GM12878 (cell line): ENCODE measurements at regions not wholly inside any gene's neighbourhood (a gene's known extent, or its start where the extent isn't known, plus 50 kb on each side); places are given as distances from the start of the nearest gene placed in this dataset.

Experiments
- ATAC-seq: fragments of 200-7000 bp; cut with Tn5 transposase; 3 replicates; pipeline ENCODE4 v1.9.1; 2020; ENCODE audit warnings: mild to moderate bottlenecking, moderate library complexity
- BruUV-seq: library from RNA; stranded (reverse); fragments of 400-500 nt; replicated peaks from 2 replicates; lab custom pipeline; 2021; lab: Mats Ljungman, UMichigan
- CTCF ChIA-PET: fragments of 300-600 bp; sonication (Branson Sonifier 250); formaldehyde crosslinking; extraction: SDS; loops from one replicate; lab custom pipeline; 2021; ENCODE audit warnings: inconsistent platforms; lab: Yijun Ruan, JAX
- POLR2A ChIA-PET: fragments of 350-600 bp; formaldehyde crosslinking; extraction: SDS; loops from one replicate; lab custom pipeline; 2021; ENCODE audit warnings: inconsistent platforms; lab: Charles Lee
- RAD21 ChIA-PET: fragments of 300-600 bp; sonication (Branson Sonifier 250); formaldehyde crosslinking; loops from one replicate; lab custom pipeline; 2023; ENCODE audit warnings: antibody characterized with exemption; ENCODE audit not compliant: unreplicated experiment; lab: Charles Lee
- SMC1A ChIA-PET: fragments of 300-600 bp; sonication (Branson Sonifier 250); formaldehyde crosslinking; loops from one replicate; lab custom pipeline; 2023; ENCODE audit not compliant: unreplicated experiment, uncharacterized antibody; lab: Charles Lee
- DNase-seq: peaks from one replicate; pipeline ENCODE4 v3.0.0-alpha.2; 2011; ENCODE audit warnings: low read depth, low spot score
- FAIRE-seq: peaks from 3 replicates; lab custom pipeline; 2011; peaks lifted over from hg19 to GRCh38; lab: Jason Lieb, UNC
- H2AFZ ChIP-seq: 2 replicates; pipeline ENCODE4 v1.6.0; 2011; ENCODE audit warnings: low read depth, low read length, control low read depth; ENCODE audit not compliant: control insufficient read depth
- H3K27ac ChIP-seq: 2 replicates; pipeline ENCODE4 v1.5.1; 2011; ENCODE audit warnings: control low read depth; ENCODE audit not compliant: control insufficient read depth, insufficient read depth
- H3K27me3 ChIP-seq, 2 experiments: replicated peaks in 1 of 2; 2 replicates each; pipeline versions ENCODE4 v1.6.0 to v1.6.1; 2011; ENCODE audit warnings: low read length in 1 of 2; ENCODE audit not compliant: control insufficient read depth in 2 of 2, insufficient read depth in 2 of 2
- H3K36me3 ChIP-seq, 2 experiments: 2 replicates each; pipeline ENCODE4 v1.5.1; 2011; ENCODE audit warnings: low read length in 1 of 2; ENCODE audit not compliant: control insufficient read depth in 2 of 2, insufficient read depth in 2 of 2
- H3K4me1 ChIP-seq: 2 replicates; pipeline ENCODE4 v1.6.1; 2011; ENCODE audit warnings: mild to moderate bottlenecking, low read length, moderate library complexity, mixed read lengths; ENCODE audit not compliant: control insufficient read depth, insufficient read depth
- H3K4me2 ChIP-seq: 2 replicates; pipeline ENCODE4 v1.6.0; 2011; ENCODE audit warnings: control low read depth; ENCODE audit not compliant: control insufficient read depth, insufficient read depth
- H3K4me3 ChIP-seq: fragments of 200-600 bp; sonication (generic); 2 replicates; pipeline ENCODE4 v1.5.1; 2016
- H3K79me2 ChIP-seq: 2 replicates; pipeline ENCODE4 v1.6.0; 2011; ENCODE audit warnings: low read length; ENCODE audit not compliant: control insufficient read depth, insufficient read depth
- H3K9ac ChIP-seq: 2 replicates; pipeline ENCODE4 v1.8.0; 2011; ENCODE audit warnings: low read length, control low read depth, mixed read lengths; ENCODE audit not compliant: control insufficient read depth, insufficient read depth
- H3K9me3 ChIP-seq: replicated peaks from 3 replicates; pipeline ENCODE4 v1.5.1; 2011; ENCODE audit warnings: mild to moderate bottlenecking, low read length; ENCODE audit not compliant: control insufficient read depth, insufficient read depth
- H4K20me1 ChIP-seq: 2 replicates; pipeline ENCODE4 v1.6.0; 2011; ENCODE audit not compliant: control insufficient read depth, insufficient read depth
- CBX3 ChIP-seq: fragments of 200-600 bp; sonication (generic); IDR thresholded peaks from 2 replicates; pipeline ENCODE4 v1.6.1; 2016; ENCODE audit warnings: low read depth, borderline replicate concordance
- ESRRA ChIP-seq: IDR thresholded peaks from 2 replicates; pipeline ENCODE4 v1.6.1; 2012; ENCODE audit warnings: mild to moderate bottlenecking, low read length, improper control_type of control experiment
- EZH2 ChIP-seq: IDR thresholded peaks from 2 replicates; pipeline ENCODE4 v1.6.1; 2012; ENCODE audit warnings: low read depth, mild to moderate bottlenecking, control low read depth, inconsistent platforms, low read length, borderline replicate concordance; ENCODE audit not compliant: control insufficient read depth
- LARP7 ChIP-seq: fragments of 450-650 bp; IDR thresholded peaks from 2 replicates; pipeline ENCODE4 v1.6.1; 2017; ENCODE audit warnings: mild to moderate bottlenecking
- POLR2AphosphoS2 ChIP-seq: IDR thresholded peaks from 2 replicates; pipeline ENCODE4 v1.6.1; 2011; ENCODE audit warnings: low read depth, mild to moderate bottlenecking, low read length, improper control_type of control experiment, moderate library complexity
- POU2F2 ChIP-seq: IDR thresholded peaks from 3 replicates; pipeline ENCODE4 v1.6.1; 2011; ENCODE audit warnings: low read depth, mild to moderate bottlenecking, low read length, borderline replicate concordance
- RAD51 ChIP-seq: fragments of 450-650 bp; IDR thresholded peaks from 2 replicates; pipeline ENCODE4 v1.6.1; 2016; ENCODE audit warnings: moderate library complexity, mild to moderate bottlenecking, inconsistent platforms
- SIX5 ChIP-seq: IDR thresholded peaks from 2 replicates; pipeline ENCODE4 v1.6.1; 2011; ENCODE audit warnings: mild to moderate bottlenecking, low read depth, low read length, moderate library complexity; ENCODE audit not compliant: severe bottlenecking
- SMAD1 ChIP-seq: fragments of 450-650 bp; IDR thresholded peaks from 2 replicates; pipeline ENCODE4 v1.6.1; 2018; ENCODE audit warnings: mild to moderate bottlenecking, low read depth; ENCODE audit not compliant: partially characterized antibody
- ZNF217 ChIP-seq: fragments of 450-650 bp; IDR thresholded peaks from 2 replicates; pipeline ENCODE4 v1.6.1; 2017; ENCODE audit warnings: antibody characterized with exemption, mild to moderate bottlenecking
- ZNF622 ChIP-seq: fragments of 450-650 bp; IDR thresholded peaks from 2 replicates; pipeline ENCODE4 v1.6.1; 2017; ENCODE audit warnings: mild to moderate bottlenecking, inconsistent platforms
- ZSCAN29 ChIP-seq: fragments of 450-650 bp; IDR thresholded peaks from 2 replicates; pipeline ENCODE4 v1.6.1; 2017; ENCODE audit warnings: mild to moderate bottlenecking, moderate library complexity
- WGBS: methylation state at CpG from one replicate; pipeline ENCODE4 v1.1.6; 2016; ENCODE audit warnings: low lambda C conversion rate; ENCODE audit not compliant: insufficient replicate concordance, insufficient coverage; ENCODE audit errors: missing lambda C conversion rate; 5-methylcytosine and 5-hydroxymethylcytosine counted together
- in situ Hi-C: fragments of 300-500 bp; cut with MboI; formaldehyde crosslinking; loops from 9 replicates; pipeline ENCODE4 v1.14.3; 2018; ENCODE audit warnings: mixed read lengths
- intact Hi-C: fragments of 100-400 bp; cut with micrococcal nuclease; formaldehyde crosslinking; loops from one replicate; pipeline ENCODE4 v1.14.2; 2022; ENCODE audit not compliant: unreplicated experiment
- TF ChIP-seq, protein P1 (sequence below): fragments of 450-650 bp; IDR thresholded peaks from 2 replicates; pipeline ENCODE4 v1.6.1; 2017; ENCODE audit warnings: mild to moderate bottlenecking, moderate library complexity
- TF ChIP-seq, protein P2 (sequence below): IDR thresholded peaks from 2 replicates; pipeline ENCODE4 v1.6.1; 2012; ENCODE audit warnings: low read depth, low read length, improper control_type of control experiment

DNA sequence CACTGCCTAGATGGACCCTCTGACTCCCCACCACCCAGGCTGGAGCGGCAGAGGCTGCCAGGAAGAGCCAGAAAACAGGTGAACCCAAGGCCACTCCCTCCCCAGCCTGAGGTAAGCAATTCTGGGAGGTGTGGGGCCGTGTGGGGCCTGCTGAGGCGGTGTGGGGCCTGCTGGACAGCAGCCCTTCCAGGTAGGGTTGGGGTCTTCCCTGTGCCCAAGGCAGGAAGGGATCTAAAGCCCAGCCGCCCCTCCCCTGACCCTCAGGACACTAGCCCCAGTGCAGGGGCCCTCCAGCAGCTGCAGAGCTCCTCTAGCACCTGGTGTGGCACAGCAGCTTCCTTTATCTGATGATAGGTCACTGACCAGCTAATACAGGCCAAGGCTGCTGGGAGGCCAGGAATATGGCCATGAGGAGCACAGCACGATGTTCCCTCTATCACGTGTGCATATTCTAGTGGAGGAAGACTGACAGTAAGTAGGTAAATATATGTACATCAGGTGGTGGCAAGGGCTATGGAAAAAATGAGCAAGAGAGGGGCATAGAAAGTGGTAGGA, 86.9 kb downstream of the IER5 start:
- DNase-seq (no peak), ATAC-seq (no peak), FAIRE-seq (no peak)
- POLR2A ChIA-PET, result no interaction called here
- CTCF ChIA-PET, result no interaction called here
- peaks cover 2% of the 10 kb centered on the region; the same call in 2 of the 3 replicates for H3K9me3 ChIP-seq
- no peaks in the 10 kb centered on the region for H3K36me3 ChIP-seq
- H3K27ac ChIP-seq, result no peak overlapping the region
- H3K4me2 ChIP-seq, result no peak overlapping the region
- H3K79me2 ChIP-seq, result no peaks in the 10 kb centered on the region
- no peak overlapping the region for H2AFZ ChIP-seq
- no TSS peak for BruUV-seq
- in situ Hi-C loops, result no loop called here
- H3K27me3 ChIP-seq, result no peaks in the 10 kb centered on the region; a peak in 1 of 4 replicates
- no peak for TF ChIP-seq ZNF622
- SMC1A ChIA-PET, result no interaction called here
- intact Hi-C loops, result no loop called here
- RAD21 ChIA-PET, result no interaction called here
- peaks cover 10% of the 10 kb centered on the region for H3K4me1 ChIP-seq
- H4K20me1 ChIP-seq, result no peaks in the 10 kb centered on the region
- H3K9ac ChIP-seq, result no peak overlapping the region
- H3K4me3 ChIP-seq, result no peak overlapping the region
- WGBS, result 27% methylated on average over 6 of the region's 6 CpGs

DNA sequence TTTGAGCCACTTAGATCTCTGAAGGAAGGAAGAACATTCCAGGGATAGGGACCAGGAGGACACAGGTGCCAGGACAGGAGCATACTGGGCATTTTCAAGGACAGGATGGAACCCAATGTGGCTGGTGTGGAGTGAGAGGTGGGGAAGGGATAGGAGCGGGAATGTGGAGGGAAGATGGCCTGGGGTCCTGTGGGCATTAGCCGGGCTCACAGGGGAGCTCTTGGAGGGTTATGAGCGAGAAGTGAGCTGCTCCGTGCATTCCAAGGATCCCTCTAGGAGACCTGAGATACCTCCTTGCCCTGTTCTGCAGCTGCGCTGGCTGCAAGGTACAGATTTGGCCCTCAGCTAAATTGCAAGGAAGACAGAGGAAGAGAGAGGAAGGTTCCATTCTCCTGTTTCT, 87.5 kb downstream of the IER5 start:
- WGBS, result 52% methylated on average over 5 of the region's 5 CpGs
- no peak overlapping the region for H3K4me3 ChIP-seq
- no peaks in the 10 kb centered on the region; a peak in 1 of 4 replicates for H3K27me3 ChIP-seq
- peaks cover 12% of the 10 kb centered on the region for H3K4me1 ChIP-seq
- POLR2A ChIA-PET, result no interaction called here
- CTCF ChIA-PET, result no interaction called here
- H2AFZ ChIP-seq, result no peak overlapping the region
- no peak overlapping the region for H3K9ac ChIP-seq
- H3K9me3 ChIP-seq, result peaks cover 2% of the 10 kb centered on the region; the same call in 2 of the 3 replicates
- H3K79me2 ChIP-seq, result no peaks in the 10 kb centered on the region
- intact Hi-C loops, result no loop called here
- SMC1A ChIA-PET, result no interaction called here
- in situ Hi-C loops, result no loop called here
- no TSS peak for BruUV-seq
- DNase-seq (no peak), FAIRE-seq (no peak), ATAC-seq (no peak)
- no peaks in the 10 kb centered on the region for H3K36me3 ChIP-seq
- no peak overlapping the region for H3K27ac ChIP-seq
- RAD21 ChIA-PET, result no interaction called here
- H3K4me2 ChIP-seq, result no peak overlapping the region
- H4K20me1 ChIP-seq, result no peaks in the 10 kb centered on the region; the same call in 1 of the 2 replicates
- no peak for TF ChIP-seq EZH2
- no peak for TF ChIP-seq ZSCAN29
- TF ChIP-seq, protein P1, sequence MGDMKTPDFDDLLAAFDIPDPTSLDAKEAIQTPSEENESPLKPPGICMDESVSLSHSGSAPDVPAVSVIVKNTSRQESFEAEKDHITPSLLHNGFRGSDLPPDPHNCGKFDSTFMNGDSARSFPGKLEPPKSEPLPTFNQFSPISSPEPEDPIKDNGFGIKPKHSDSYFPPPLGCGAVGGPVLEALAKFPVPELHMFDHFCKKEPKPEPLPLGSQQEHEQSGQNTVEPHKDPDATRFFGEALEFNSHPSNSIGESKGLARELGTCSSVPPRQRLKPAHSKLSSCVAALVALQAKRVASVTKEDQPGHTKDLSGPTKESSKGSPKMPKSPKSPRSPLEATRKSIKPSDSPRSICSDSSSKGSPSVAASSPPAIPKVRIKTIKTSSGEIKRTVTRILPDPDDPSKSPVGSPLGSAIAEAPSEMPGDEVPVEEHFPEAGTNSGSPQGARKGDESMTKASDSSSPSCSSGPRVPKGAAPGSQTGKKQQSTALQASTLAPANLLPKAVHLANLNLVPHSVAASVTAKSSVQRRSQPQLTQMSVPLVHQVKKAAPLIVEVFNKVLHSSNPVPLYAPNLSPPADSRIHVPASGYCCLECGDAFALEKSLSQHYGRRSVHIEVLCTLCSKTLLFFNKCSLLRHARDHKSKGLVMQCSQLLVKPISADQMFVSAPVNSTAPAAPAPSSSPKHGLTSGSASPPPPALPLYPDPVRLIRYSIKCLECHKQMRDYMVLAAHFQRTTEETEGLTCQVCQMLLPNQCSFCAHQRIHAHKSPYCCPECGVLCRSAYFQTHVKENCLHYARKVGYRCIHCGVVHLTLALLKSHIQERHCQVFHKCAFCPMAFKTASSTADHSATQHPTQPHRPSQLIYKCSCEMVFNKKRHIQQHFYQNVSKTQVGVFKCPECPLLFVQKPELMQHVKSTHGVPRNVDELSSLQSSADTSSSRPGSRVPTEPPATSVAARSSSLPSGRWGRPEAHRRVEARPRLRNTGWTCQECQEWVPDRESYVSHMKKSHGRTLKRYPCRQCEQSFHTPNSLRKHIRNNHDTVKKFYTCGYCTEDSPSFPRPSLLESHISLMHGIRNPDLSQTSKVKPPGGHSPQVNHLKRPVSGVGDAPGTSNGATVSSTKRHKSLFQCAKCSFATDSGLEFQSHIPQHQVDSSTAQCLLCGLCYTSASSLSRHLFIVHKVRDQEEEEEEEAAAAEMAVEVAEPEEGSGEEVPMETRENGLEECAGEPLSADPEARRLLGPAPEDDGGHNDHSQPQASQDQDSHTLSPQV, result no peak
- TF ChIP-seq CBX3, result no peak
- TF ChIP-seq RAD51, result no peak
- no peak for TF ChIP-seq POLR2AphosphoS2
- TF ChIP-seq, protein P2, sequence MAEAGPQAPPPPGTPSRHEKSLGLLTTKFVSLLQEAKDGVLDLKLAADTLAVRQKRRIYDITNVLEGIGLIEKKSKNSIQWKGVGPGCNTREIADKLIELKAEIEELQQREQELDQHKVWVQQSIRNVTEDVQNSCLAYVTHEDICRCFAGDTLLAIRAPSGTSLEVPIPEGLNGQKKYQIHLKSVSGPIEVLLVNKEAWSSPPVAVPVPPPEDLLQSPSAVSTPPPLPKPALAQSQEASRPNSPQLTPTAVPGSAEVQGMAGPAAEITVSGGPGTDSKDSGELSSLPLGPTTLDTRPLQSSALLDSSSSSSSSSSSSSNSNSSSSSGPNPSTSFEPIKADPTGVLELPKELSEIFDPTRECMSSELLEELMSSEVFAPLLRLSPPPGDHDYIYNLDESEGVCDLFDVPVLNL, result no peak
- no peak for TF ChIP-seq LARP7
- TF ChIP-seq ESRRA, result no peak
- no peak for TF ChIP-seq POU2F2
- no peak for TF ChIP-seq SMAD1
- TF ChIP-seq SIX5, result no peak
- TF ChIP-seq ZNF217, result no peak
